Astrocyte (in vitro differentiated cells and primary cell): ENCODE measurements at regions not wholly inside any gene's neighbourhood (a gene's known extent, or its start where the extent isn't known, plus 50 kb on each side); places are given as distances from the start of the nearest gene placed in this dataset.

Experiments used
- CTCF ChIP-seq: IDR thresholded peaks from 2 replicates; pipeline ENCODE4 v1.5.1; 2011; ENCODE audit warnings: low read depth, mild to moderate bottlenecking, inconsistent platforms, low read length, moderate library complexity; ENCODE audit not compliant: insufficient read depth
- EZH2 ChIP-seq: IDR thresholded peaks from 2 replicates; pipeline ENCODE4 v1.6.1; 2012; ENCODE audit warnings: mild to moderate bottlenecking, low read length, inconsistent platforms; ENCODE audit not compliant: insufficient read depth

DNA sequence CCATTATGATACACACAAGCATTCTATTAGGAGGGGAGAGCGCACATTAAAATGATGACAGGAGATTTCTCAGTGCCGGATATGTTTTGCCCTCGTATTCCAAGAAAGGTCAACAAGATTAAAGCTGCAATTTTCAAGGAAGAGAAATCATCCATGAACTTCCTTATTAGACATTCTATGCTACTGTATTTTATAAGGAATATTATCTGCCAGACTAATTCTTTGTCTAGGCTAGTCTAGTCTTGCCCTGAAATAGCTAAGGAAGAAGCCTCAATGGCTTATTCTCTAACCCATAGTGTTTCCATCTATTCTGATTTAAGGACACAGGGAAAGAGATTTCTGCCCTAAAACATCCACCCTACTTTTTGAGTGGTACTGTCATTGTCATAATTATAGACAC lies 315.4 kb downstream of the ADGRG6 start:
- TF ChIP-seq CTCF (no peak), EZH2 (no peak)
